OCI-LY1 (cell line): ENCODE measurements at regions not wholly inside any gene's neighbourhood (a gene's known extent, or its start where the extent isn't known, plus 50 kb on each side); places are given as distances from the start of the nearest gene placed in this dataset.

ENCODE experiments used
- CTCF ChIP-seq: fragments of 200-600 bp; sonication (generic), shearing (Covaris generic); IDR thresholded peaks from 2 replicates; pipeline ENCODE4 v1.5.1; 2017; ENCODE audit warnings: mild to moderate bottlenecking, antibody characterized with exemption, low read length, moderate library complexity, mixed read lengths
- EZH2 ChIP-seq: fragments of 200-600 bp; sonication (generic), shearing (Covaris generic); IDR thresholded peaks from 2 replicates; pipeline ENCODE4 v1.8.0; 2017; ENCODE audit warnings: borderline replicate concordance, mixed run types, mild to moderate bottlenecking, antibody characterized with exemption, low read length, moderate library complexity, mixed read lengths

GRCh38 chr6:158259136-158259535 is 53.1 kb upstream of the TULP4 start:
- TF ChIP-seq CTCF (no peak), EZH2 (no peak)
